NCI-H2107 treated with DMSO at 0.1 percent for 48 hours (cell line): ENCODE measurements at regions not wholly inside any gene's neighbourhood (a gene's known extent, or its start where the extent isn't known, plus 50 kb on each side); places are given as distances from the start of the nearest gene placed in this dataset.

Experiments used
- DNase-seq: peaks from one replicate; lab custom pipeline; 2025; ENCODE audit not compliant: unreplicated experiment; lab: John Stamatoyannopoulos, UW

- no peak for DNase-seq
Observed at GRCh38 chr11:80136991-80137390, 696.2 kb upstream of the TENM4 start.

GRCh38 chr11:80129396-80129795 is 688.6 kb upstream of the TENM4 start:
- DNase-seq: no peak

- no peak for DNase-seq
Observed at GRCh38 chr11:80122211-80122610, 681.4 kb upstream of the TENM4 start.

GRCh38 chr11:80118073-80118472 is 677.2 kb upstream of the TENM4 start:
- DNase-seq: no peak

- no peak for DNase-seq
Observed at GRCh38 chr11:80116796-80117195, 676.0 kb upstream of the TENM4 start.

GRCh38 chr11:80109652-80110051 is 668.8 kb upstream of the TENM4 start:
- DNase-seq: no peak

- no peak for DNase-seq
Observed at GRCh38 chr11:80109031-80109430, 668.2 kb upstream of the TENM4 start.

GRCh38 chr11:80107415-80107814 is 666.6 kb upstream of the TENM4 start:
- no peak for DNase-seq

- no peak for DNase-seq
Observed at GRCh38 chr11:80104191-80104590, 663.4 kb upstream of the TENM4 start.

- DNase-seq: no peak
Observed at GRCh38 chr11:80103142-80103859, 662.5 kb upstream of the TENM4 start.

- DNase-seq: no peak
Observed at GRCh38 chr11:80097146-80097545, 656.3 kb upstream of the TENM4 start.

GRCh38 chr11:80096736-80097135 is 655.9 kb upstream of the TENM4 start:
- DNase-seq: no peak

- no peak for DNase-seq
Observed at GRCh38 chr11:80086496-80087055, 645.7 kb upstream of the TENM4 start.

- DNase-seq: no peak
Observed at GRCh38 chr11:80085563-80085962, 644.7 kb upstream of the TENM4 start.

- DNase-seq: no peak
Observed at GRCh38 chr11:80084608-80085007, 643.8 kb upstream of the TENM4 start.

GRCh38 chr11:80083531-80083951 is 642.7 kb upstream of the TENM4 start:
- DNase-seq: no peak

- DNase-seq: no peak
Observed at GRCh38 chr11:80082406-80082805, 641.6 kb upstream of the TENM4 start.

GRCh38 chr11:80077113-80077512 is 636.3 kb upstream of the TENM4 start:
- no peak for DNase-seq

- no peak for DNase-seq
Observed at GRCh38 chr11:80074837-80075236, 634.0 kb upstream of the TENM4 start.

GRCh38 chr11:80066291-80066690 is 625.5 kb upstream of the TENM4 start:
- no peak for DNase-seq

GRCh38 chr11:80065086-80065485 is 624.3 kb upstream of the TENM4 start:
- DNase-seq: no peak

GRCh38 chr11:80061056-80061455 is 620.2 kb upstream of the TENM4 start:
- DNase-seq: no peak

GRCh38 chr11:80054582-80055165 is 613.8 kb upstream of the TENM4 start:
- no peak for DNase-seq
